Uterus (tissue), 2 donors: ENCODE measurements at regions not wholly inside any gene's neighbourhood (a gene's known extent, or its start where the extent isn't known, plus 50 kb on each side); places are given as distances from the start of the nearest gene placed in this dataset.

Source experiments
- POLR2A ChIP-seq, 2 donors: fragments of 450-650 bp; IDR thresholded peaks; one replicate each; pipeline ENCODE4 v1.6.1; 2016; ENCODE audit warnings: antibody characterized with exemption in 2 of 2, mild to moderate bottlenecking in 1 of 2, moderate library complexity in 1 of 2
- TF ChIP-seq, protein P1 (sequence below), 4 experiments: fragments of 200-600 bp in 2 of 4; fragments of 450-650 bp in 2 of 4; sonication (generic) in 2 of 4; IDR thresholded peaks; one replicate each; pipeline ENCODE4 v1.5.1; 2016 to 2019; ENCODE audit warnings: antibody characterized with exemption in 4 of 4, mild to moderate bottlenecking in 2 of 4, moderate library complexity in 1 of 4

DNA sequence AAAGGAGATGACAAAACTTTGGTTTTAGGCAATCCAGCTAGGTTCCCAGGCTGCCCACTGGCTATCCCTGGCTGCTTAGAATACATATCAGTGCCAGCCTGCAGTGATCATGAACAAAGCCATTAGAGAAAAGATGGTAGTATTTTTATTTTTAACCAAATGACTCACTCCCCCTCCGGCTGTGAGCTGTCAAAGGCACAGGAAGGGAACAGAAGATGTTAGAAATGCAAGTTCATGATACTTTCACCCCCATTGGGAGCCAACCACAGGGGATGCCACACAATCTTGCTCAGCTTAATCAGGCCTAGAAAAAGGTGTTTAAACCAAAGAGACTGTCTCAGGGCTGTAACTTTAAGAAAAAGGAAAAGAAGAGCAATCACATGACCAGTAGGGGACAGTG, 70.3 kb upstream of the ASTN2 start:
- TF ChIP-seq, protein P1, sequence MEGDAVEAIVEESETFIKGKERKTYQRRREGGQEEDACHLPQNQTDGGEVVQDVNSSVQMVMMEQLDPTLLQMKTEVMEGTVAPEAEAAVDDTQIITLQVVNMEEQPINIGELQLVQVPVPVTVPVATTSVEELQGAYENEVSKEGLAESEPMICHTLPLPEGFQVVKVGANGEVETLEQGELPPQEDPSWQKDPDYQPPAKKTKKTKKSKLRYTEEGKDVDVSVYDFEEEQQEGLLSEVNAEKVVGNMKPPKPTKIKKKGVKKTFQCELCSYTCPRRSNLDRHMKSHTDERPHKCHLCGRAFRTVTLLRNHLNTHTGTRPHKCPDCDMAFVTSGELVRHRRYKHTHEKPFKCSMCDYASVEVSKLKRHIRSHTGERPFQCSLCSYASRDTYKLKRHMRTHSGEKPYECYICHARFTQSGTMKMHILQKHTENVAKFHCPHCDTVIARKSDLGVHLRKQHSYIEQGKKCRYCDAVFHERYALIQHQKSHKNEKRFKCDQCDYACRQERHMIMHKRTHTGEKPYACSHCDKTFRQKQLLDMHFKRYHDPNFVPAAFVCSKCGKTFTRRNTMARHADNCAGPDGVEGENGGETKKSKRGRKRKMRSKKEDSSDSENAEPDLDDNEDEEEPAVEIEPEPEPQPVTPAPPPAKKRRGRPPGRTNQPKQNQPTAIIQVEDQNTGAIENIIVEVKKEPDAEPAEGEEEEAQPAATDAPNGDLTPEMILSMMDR (IDR thresholded peaks at IDR 0.05) = no peak
- TF ChIP-seq POLR2A (IDR thresholded peaks at IDR 0.05) = no peak
